ENCODE measurements at regions not wholly inside any gene's neighbourhood (a gene's known extent, or its start where the extent isn't known, plus 50 kb on each side); places are given as distances from the start of the nearest gene placed in this dataset.

GRCh38 chr5:167797933-167798332 lies 493.5 kb upstream of the WWC1 start:
- Mint-ChIP-seq H3K36me3 (no peaks in the 10 kb centered on the region), H3K27ac (no peak overlapping the region), H3K27me3 (no peaks in the 10 kb centered on the region), H3K9me3 (no peaks in the 10 kb centered on the region), H3K4me1 (no peaks in the 10 kb centered on the region), H3K4me3 (no peak overlapping the region)

GRCh38 chr5:167798448-167798847 lies 493.0 kb upstream of the WWC1 start:
- H3K27me3 Mint-ChIP-seq = no peaks in the 10 kb centered on the region
- no peaks in the 10 kb centered on the region for H3K4me1 Mint-ChIP-seq
- no peak overlapping the region for H3K4me3 Mint-ChIP-seq
- no peaks in the 10 kb centered on the region for H3K36me3 Mint-ChIP-seq
- no peak overlapping the region for H3K27ac Mint-ChIP-seq
- H3K9me3 Mint-ChIP-seq = no peaks in the 10 kb centered on the region

GRCh38 chr5:167800427-167800826 lies 491.0 kb upstream of the WWC1 start:
- Mint-ChIP-seq H3K36me3 (no peaks in the 10 kb centered on the region), H3K4me1 (no peaks in the 10 kb centered on the region), H3K9me3 (no peaks in the 10 kb centered on the region), H3K27me3 (no peaks in the 10 kb centered on the region), H3K27ac (no peak overlapping the region), H3K4me3 (no peak overlapping the region)

- Mint-ChIP-seq H3K4me3 (no peak overlapping the region), H3K9me3 (no peaks in the 10 kb centered on the region), H3K27ac (no peak overlapping the region), H3K27me3 (no peaks in the 10 kb centered on the region), H3K36me3 (no peaks in the 10 kb centered on the region), H3K4me1 (no peaks in the 10 kb centered on the region)
Measured at GRCh38 chr5:167801999-167802398, 489.4 kb upstream of the WWC1 start.

GRCh38 chr5:167802755-167803431 lies 488.6 kb upstream of the WWC1 start:
- Mint-ChIP-seq H3K4me1 (no peaks in the 10 kb centered on the region), H3K27ac (no peak overlapping the region), H3K9me3 (no peaks in the 10 kb centered on the region), H3K36me3 (no peaks in the 10 kb centered on the region), H3K4me3 (no peak overlapping the region), H3K27me3 (no peaks in the 10 kb centered on the region)

- Mint-ChIP-seq H3K9me3 (no peaks in the 10 kb centered on the region), H3K27ac (no peak overlapping the region), H3K4me1 (no peaks in the 10 kb centered on the region), H3K36me3 (no peaks in the 10 kb centered on the region), H3K27me3 (no peaks in the 10 kb centered on the region), H3K4me3 (no peak overlapping the region)
Measured at GRCh38 chr5:167804512-167805220, 486.8 kb upstream of the WWC1 start.

GRCh38 chr5:167810573-167810972 lies 480.9 kb upstream of the WWC1 start:
- no peaks in the 10 kb centered on the region for H3K9me3 Mint-ChIP-seq
- H3K27ac Mint-ChIP-seq = no peak overlapping the region
- no peaks in the 10 kb centered on the region for H3K4me1 Mint-ChIP-seq

GRCh38 chr5:167812871-167813270 lies 478.6 kb upstream of the WWC1 start:
- Mint-ChIP-seq H3K9me3 (no peaks in the 10 kb centered on the region), H3K4me1 (no peaks in the 10 kb centered on the region), H3K4me3 (no peak overlapping the region), H3K27ac (no peak overlapping the region), H3K27me3 (no peaks in the 10 kb centered on the region), H3K36me3 (no peaks in the 10 kb centered on the region)

More at GRCh38 chr5:167810573-167810972, 480.9 kb upstream of the WWC1 start:
- no peaks in the 10 kb centered on the region for H3K36me3 Mint-ChIP-seq
- H3K4me3 Mint-ChIP-seq = no peak overlapping the region
- no peaks in the 10 kb centered on the region for H3K27me3 Mint-ChIP-seq

GRCh38 chr5:167813389-167813788 lies 478.1 kb upstream of the WWC1 start:
- no peaks in the 10 kb centered on the region for H3K4me1 Mint-ChIP-seq
- no peaks in the 10 kb centered on the region for H3K9me3 Mint-ChIP-seq
- no peak overlapping the region for H3K4me3 Mint-ChIP-seq
- no peak overlapping the region for H3K27ac Mint-ChIP-seq
- no peaks in the 10 kb centered on the region for H3K27me3 Mint-ChIP-seq
- H3K36me3 Mint-ChIP-seq = no peaks in the 10 kb centered on the region

GRCh38 chr5:167814040-167814439 lies 477.4 kb upstream of the WWC1 start:
- no peak overlapping the region for H3K27ac Mint-ChIP-seq
- no peaks in the 10 kb centered on the region for H3K36me3 Mint-ChIP-seq
- H3K4me1 Mint-ChIP-seq = no peaks in the 10 kb centered on the region
- H3K4me3 Mint-ChIP-seq = no peak overlapping the region
- no peaks in the 10 kb centered on the region for H3K27me3 Mint-ChIP-seq
- no peaks in the 10 kb centered on the region for H3K9me3 Mint-ChIP-seq

GRCh38 chr5:167814828-167815227 lies 476.6 kb upstream of the WWC1 start:
- no peak overlapping the region for H3K27ac Mint-ChIP-seq
- H3K9me3 Mint-ChIP-seq = no peaks in the 10 kb centered on the region
- no peak overlapping the region for H3K4me3 Mint-ChIP-seq
- no peaks in the 10 kb centered on the region for H3K36me3 Mint-ChIP-seq
- no peaks in the 10 kb centered on the region for H3K27me3 Mint-ChIP-seq
- H3K4me1 Mint-ChIP-seq = no peaks in the 10 kb centered on the region

- Mint-ChIP-seq H3K27me3 (no peaks in the 10 kb centered on the region), H3K36me3 (no peaks in the 10 kb centered on the region), H3K27ac (no peak overlapping the region), H3K9me3 (no peaks in the 10 kb centered on the region), H3K4me1 (no peaks in the 10 kb centered on the region), H3K4me3 (no peak overlapping the region)
Measured at GRCh38 chr5:167816354-167816753, 475.1 kb upstream of the WWC1 start.

GRCh38 chr5:167816864-167817263 lies 474.6 kb upstream of the WWC1 start:
- no peaks in the 10 kb centered on the region for H3K4me1 Mint-ChIP-seq
- no peaks in the 10 kb centered on the region for H3K9me3 Mint-ChIP-seq
- H3K27me3 Mint-ChIP-seq = no peaks in the 10 kb centered on the region
- H3K4me3 Mint-ChIP-seq = no peak overlapping the region
- H3K36me3 Mint-ChIP-seq = no peaks in the 10 kb centered on the region
- no peak overlapping the region for H3K27ac Mint-ChIP-seq

GRCh38 chr5:167819406-167819805 lies 472.0 kb upstream of the WWC1 start:
- Mint-ChIP-seq H3K4me1 (no peaks in the 10 kb centered on the region), H3K4me3 (no peak overlapping the region)

GRCh38 chr5:167820101-167820990 lies 471.1 kb upstream of the WWC1 start:
- Mint-ChIP-seq H3K27me3 (no peaks in the 10 kb centered on the region), H3K36me3 (no peaks in the 10 kb centered on the region), H3K27ac (no peak overlapping the region), H3K4me3 (no peak overlapping the region), H3K4me1 (no peaks in the 10 kb centered on the region), H3K9me3 (no peaks in the 10 kb centered on the region)

More at GRCh38 chr5:167819406-167819805, 472.0 kb upstream of the WWC1 start:
- Mint-ChIP-seq H3K36me3 (no peaks in the 10 kb centered on the region), H3K27ac (no peak overlapping the region), H3K9me3 (no peaks in the 10 kb centered on the region), H3K27me3 (no peaks in the 10 kb centered on the region)

- H3K4me3 Mint-ChIP-seq = no peak overlapping the region
- no peaks in the 10 kb centered on the region for H3K9me3 Mint-ChIP-seq
- H3K27me3 Mint-ChIP-seq = no peaks in the 10 kb centered on the region
- no peaks in the 10 kb centered on the region for H3K4me1 Mint-ChIP-seq
- H3K36me3 Mint-ChIP-seq = no peaks in the 10 kb centered on the region
- no peak overlapping the region for H3K27ac Mint-ChIP-seq
Measured at GRCh38 chr5:167821151-167821550, 470.3 kb upstream of the WWC1 start.
